ENCODE measurements at regions not wholly inside any gene's neighbourhood (a gene's known extent, or its start where the extent isn't known, plus 50 kb on each side); places are given as distances from the start of the nearest gene placed in this dataset.

DNA sequence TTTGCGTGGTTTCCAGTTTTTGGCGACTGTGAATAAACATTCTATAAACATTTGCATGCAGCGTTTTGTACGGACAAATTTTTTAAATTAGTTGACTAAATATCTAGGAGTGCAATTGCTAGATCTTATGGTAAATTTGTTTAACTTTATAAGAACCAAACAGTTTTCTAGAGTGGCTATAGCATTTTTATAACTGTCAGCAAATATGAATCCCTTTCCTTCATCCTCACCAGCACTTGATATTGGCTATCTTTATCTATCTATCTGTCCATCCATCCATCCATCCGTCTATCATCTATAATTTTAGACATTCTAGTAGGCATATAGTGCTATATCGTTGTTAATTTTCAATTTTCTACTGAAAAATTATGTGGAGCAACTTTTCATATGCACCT, 158.4 kb upstream of the CHRNA7 start:
- TF ChIP-seq CREB1 (IDR thresholded peaks at IDR 0.05) (no peak), CREB1 (CRISPR knock-in tag; IDR thresholded peaks at IDR 0.05) (no peak), EED (CRISPR knock-in tag; IDR thresholded peaks at IDR 0.05) (no peak), NFIC (IDR thresholded peaks at IDR 0.05; ENCODE audit: low read length) (no peak), KMT2B (CRISPR knock-in tag; IDR thresholded peaks at IDR 0.05) (no peak), ZSCAN9 (CRISPR knock-in tag; IDR thresholded peaks at IDR 0.05; ENCODE audit: borderline replicate concordance) (no peak), SIN3B (IDR thresholded peaks at IDR 0.05; ENCODE audit: low read length) (no peak), ZNF558 (CRISPR knock-in tag; IDR thresholded peaks at IDR 0.05; ENCODE audit: borderline replicate concordance) (no peak), CEBPB (IDR thresholded peaks at IDR 0.05; ENCODE audit: borderline replicate concordance, low read depth, low read length) (no peak)
- TF ChIP-seq, protein P1, sequence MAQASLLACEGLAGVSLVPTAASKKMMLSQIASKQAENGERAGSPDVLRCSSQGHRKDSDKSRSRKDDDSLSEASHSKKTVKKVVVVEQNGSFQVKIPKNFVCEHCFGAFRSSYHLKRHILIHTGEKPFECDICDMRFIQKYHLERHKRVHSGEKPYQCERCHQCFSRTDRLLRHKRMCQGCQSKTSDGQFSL (CRISPR knock-in tag; IDR thresholded peaks at IDR 0.05) = no peak
- TF ChIP-seq, protein P2, sequence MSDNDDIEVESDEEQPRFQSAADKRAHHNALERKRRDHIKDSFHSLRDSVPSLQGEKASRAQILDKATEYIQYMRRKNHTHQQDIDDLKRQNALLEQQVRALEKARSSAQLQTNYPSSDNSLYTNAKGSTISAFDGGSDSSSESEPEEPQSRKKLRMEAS (IDR thresholded peaks at IDR 0.05) = no peak
- TF ChIP-seq, protein P3, sequence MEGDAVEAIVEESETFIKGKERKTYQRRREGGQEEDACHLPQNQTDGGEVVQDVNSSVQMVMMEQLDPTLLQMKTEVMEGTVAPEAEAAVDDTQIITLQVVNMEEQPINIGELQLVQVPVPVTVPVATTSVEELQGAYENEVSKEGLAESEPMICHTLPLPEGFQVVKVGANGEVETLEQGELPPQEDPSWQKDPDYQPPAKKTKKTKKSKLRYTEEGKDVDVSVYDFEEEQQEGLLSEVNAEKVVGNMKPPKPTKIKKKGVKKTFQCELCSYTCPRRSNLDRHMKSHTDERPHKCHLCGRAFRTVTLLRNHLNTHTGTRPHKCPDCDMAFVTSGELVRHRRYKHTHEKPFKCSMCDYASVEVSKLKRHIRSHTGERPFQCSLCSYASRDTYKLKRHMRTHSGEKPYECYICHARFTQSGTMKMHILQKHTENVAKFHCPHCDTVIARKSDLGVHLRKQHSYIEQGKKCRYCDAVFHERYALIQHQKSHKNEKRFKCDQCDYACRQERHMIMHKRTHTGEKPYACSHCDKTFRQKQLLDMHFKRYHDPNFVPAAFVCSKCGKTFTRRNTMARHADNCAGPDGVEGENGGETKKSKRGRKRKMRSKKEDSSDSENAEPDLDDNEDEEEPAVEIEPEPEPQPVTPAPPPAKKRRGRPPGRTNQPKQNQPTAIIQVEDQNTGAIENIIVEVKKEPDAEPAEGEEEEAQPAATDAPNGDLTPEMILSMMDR (CRISPR knock-in tag; IDR thresholded peaks at IDR 0.05) = no peak
- TF ChIP-seq, protein P4, sequence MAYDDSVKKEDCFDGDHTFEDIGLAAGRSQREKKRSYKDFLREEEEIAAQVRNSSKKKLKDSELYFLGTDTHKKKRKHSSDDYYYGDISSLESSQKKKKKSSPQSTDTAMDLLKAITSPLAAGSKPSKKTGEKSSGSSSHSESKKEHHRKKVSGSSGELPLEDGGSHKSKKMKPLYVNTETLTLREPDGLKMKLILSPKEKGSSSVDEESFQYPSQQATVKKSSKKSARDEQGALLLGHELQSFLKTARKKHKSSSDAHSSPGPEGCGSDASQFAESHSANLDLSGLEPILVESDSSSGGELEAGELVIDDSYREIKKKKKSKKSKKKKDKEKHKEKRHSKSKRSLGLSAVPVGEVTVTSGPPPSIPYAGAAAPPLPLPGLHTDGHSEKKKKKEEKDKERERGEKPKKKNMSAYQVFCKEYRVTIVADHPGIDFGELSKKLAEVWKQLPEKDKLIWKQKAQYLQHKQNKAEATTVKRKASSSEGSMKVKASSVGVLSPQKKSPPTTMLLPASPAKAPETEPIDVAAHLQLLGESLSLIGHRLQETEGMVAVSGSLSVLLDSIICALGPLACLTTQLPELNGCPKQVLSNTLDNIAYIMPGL (CRISPR knock-in tag; IDR thresholded peaks at IDR 0.05; ENCODE audit: borderline replicate concordance in 1 of 2, low read depth in 1 of 2) = no peak

Data from HepG2 (cell line).